H9 (cell line): ENCODE measurements at regions not wholly inside any gene's neighbourhood (a gene's known extent, or its start where the extent isn't known, plus 50 kb on each side); places are given as distances from the start of the nearest gene placed in this dataset.

Experiments
- DNase-seq: peaks from one replicate; pipeline ENCODE4 v3.0.0-alpha.2; 2017
- H2AFZ ChIP-seq: one replicate; pipeline ENCODE4 v1.6.1; 2013; ENCODE audit warnings: mild to moderate bottlenecking, low read length, control low read depth, moderate library complexity
- H2AK5ac ChIP-seq: 2 replicates; pipeline ENCODE4 v1.6.1; 2013; ENCODE audit warnings: low read length, control low read depth, mixed read lengths; ENCODE audit not compliant: insufficient read length
- H2BK120ac ChIP-seq: one replicate; pipeline ENCODE4 v1.6.1; 2013; ENCODE audit warnings: low read depth, mild to moderate bottlenecking, low read length, control low read depth, inconsistent platforms; ENCODE audit not compliant: poor library complexity, severe bottlenecking
- H2BK12ac ChIP-seq: 2 replicates; pipeline ENCODE4 v1.6.1; 2013; ENCODE audit warnings: low read length, control low read depth, mixed read lengths, low read depth; ENCODE audit not compliant: insufficient read length
- H2BK15ac ChIP-seq: 2 replicates; pipeline ENCODE4 v1.6.1; 2013; ENCODE audit warnings: low read depth, low read length, control low read depth
- H2BK20ac ChIP-seq: one replicate; pipeline ENCODE4 v1.6.1; 2013; ENCODE audit warnings: low read depth, mild to moderate bottlenecking, low read length, control low read depth, inconsistent platforms; ENCODE audit not compliant: poor library complexity, severe bottlenecking
- H2BK5ac ChIP-seq: 2 replicates; pipeline ENCODE4 v1.6.1; 2013; ENCODE audit warnings: low read length, control low read depth, mixed read lengths; ENCODE audit not compliant: insufficient read length
- H3K14ac ChIP-seq: 2 replicates; pipeline ENCODE4 v1.6.1; 2013; ENCODE audit warnings: low read length, control low read depth; ENCODE audit not compliant: insufficient read depth
- H3K18ac ChIP-seq: 2 replicates; pipeline ENCODE4 v1.6.1; 2013; ENCODE audit warnings: low read depth, mild to moderate bottlenecking, mixed read lengths, low read length, control low read depth; ENCODE audit not compliant: insufficient read length
- H3K23ac ChIP-seq: 2 replicates; pipeline ENCODE4 v1.6.1; 2013; ENCODE audit warnings: low read length, control low read depth, mixed read lengths, low read depth; ENCODE audit not compliant: insufficient read length
- H3K23me2 ChIP-seq: 2 replicates; pipeline ENCODE4 v1.6.1; 2013; ENCODE audit warnings: low read depth, mild to moderate bottlenecking, mixed read lengths, low read length, control low read depth; ENCODE audit not compliant: insufficient read length, poor library complexity, severe bottlenecking
- H3K27ac ChIP-seq: 2 replicates; pipeline ENCODE4 v1.5.1; 2013; ENCODE audit warnings: low read length, control low read depth, mixed read lengths, low read depth; ENCODE audit not compliant: insufficient read length
- H3K27me3 ChIP-seq: 2 replicates; pipeline ENCODE4 v1.6.1; 2013; ENCODE audit warnings: low read length, control low read depth, inconsistent platforms; ENCODE audit not compliant: insufficient read depth
- H3K4ac ChIP-seq: 2 replicates; pipeline ENCODE4 v1.6.1; 2013; ENCODE audit warnings: low read depth, mild to moderate bottlenecking, control low read depth, inconsistent platforms, low read length, moderate library complexity
- H3K4me1 ChIP-seq: 2 replicates; pipeline ENCODE4 v1.6.1; 2013; ENCODE audit warnings: low read length, control low read depth, inconsistent platforms; ENCODE audit not compliant: insufficient read depth
- H3K4me2 ChIP-seq: 2 replicates; pipeline ENCODE4 v1.6.1; 2013; ENCODE audit warnings: low read length, control low read depth, mixed read lengths; ENCODE audit not compliant: insufficient read length, insufficient read depth
- H3K56ac ChIP-seq: 2 replicates; pipeline ENCODE4 v1.6.1; 2013; ENCODE audit warnings: low read depth, mild to moderate bottlenecking, mixed read lengths, low read length, control low read depth; ENCODE audit not compliant: insufficient read length
- H3K79me1 ChIP-seq: 2 replicates; pipeline ENCODE4 v1.6.1; 2013; ENCODE audit warnings: low read depth, mild to moderate bottlenecking, moderate library complexity, low read length, control low read depth, inconsistent platforms; ENCODE audit not compliant: insufficient read depth, poor library complexity, severe bottlenecking
- H3K79me2 ChIP-seq: 2 replicates; pipeline ENCODE4 v1.6.1; 2013; ENCODE audit warnings: low read length, control low read depth, inconsistent platforms; ENCODE audit not compliant: insufficient read depth
- H3K9ac ChIP-seq: 2 replicates; pipeline ENCODE4 v1.6.1; 2013; ENCODE audit warnings: low read length, control low read depth, mixed read lengths; ENCODE audit not compliant: insufficient read length; ENCODE audit errors: extremely low read depth
- H3K9me3 ChIP-seq: one replicate; pipeline ENCODE4 v1.6.1; 2013; ENCODE audit warnings: low read depth, low read length, inconsistent platforms; ENCODE audit not compliant: control insufficient read depth
- H3T11ph ChIP-seq: one replicate; pipeline ENCODE4 v1.6.1; 2013; ENCODE audit warnings: mild to moderate bottlenecking, low read length, control low read depth, inconsistent platforms
- H4K20me1 ChIP-seq: one replicate; pipeline ENCODE4 v1.6.1; 2013; ENCODE audit not compliant: control insufficient read depth, insufficient read length, insufficient read depth
- H4K5ac ChIP-seq: 2 replicates; pipeline ENCODE4 v1.6.1; 2013; ENCODE audit warnings: low read depth, mild to moderate bottlenecking, mixed read lengths, low read length, control low read depth; ENCODE audit not compliant: insufficient read length
- H4K8ac ChIP-seq: replicated peaks from 2 replicates; pipeline ENCODE4 v1.6.1; 2013; ENCODE audit warnings: low read length, control low read depth, mixed read lengths, low read depth; ENCODE audit not compliant: insufficient read length
- H4K91ac ChIP-seq: 2 replicates; pipeline ENCODE4 v1.6.1; 2013; ENCODE audit warnings: low read depth, mild to moderate bottlenecking, moderate library complexity, mixed read lengths, low read length, control low read depth; ENCODE audit not compliant: insufficient read length
- H3K27ac Mint-ChIP-seq, 3 experiments: 2 replicates in 2 of 3; 3 replicates in 1 of 3; pipeline ENCODE4 v1.8.0; 2020 to 2021; ENCODE audit warnings: mixed read lengths in 3 of 3, mild to moderate bottlenecking in 1 of 3, moderate library complexity in 1 of 3
- H3K27me3 Mint-ChIP-seq: 2 replicates; pipeline ENCODE4 v1.8.0; 2021; ENCODE audit warnings: low read depth, mild to moderate bottlenecking, moderate library complexity, mixed read lengths
- H3K36me3 Mint-ChIP-seq, 3 experiments: 2 replicates in 2 of 3; 3 replicates in 1 of 3; pipeline ENCODE4 v1.8.0; 2020 to 2021; ENCODE audit warnings: low read depth in 3 of 3, mixed read lengths in 3 of 3; ENCODE audit not compliant: insufficient read depth in 1 of 3
- H3K4me1 Mint-ChIP-seq, 2 experiments: 2 replicates each; pipeline ENCODE4 v1.8.0; 2020; ENCODE audit warnings: mixed read lengths in 2 of 2
- H3K4me3 Mint-ChIP-seq, 2 experiments: 2 replicates in 1 of 2; 3 replicates in 1 of 2; pipeline ENCODE4 v1.8.0; 2020 to 2021; ENCODE audit warnings: mild to moderate bottlenecking in 2 of 2, mixed read lengths in 2 of 2, moderate library complexity in 1 of 2
- H3K9me3 Mint-ChIP-seq, 2 experiments: 2 replicates in 1 of 2; 3 replicates in 1 of 2; pipeline ENCODE4 v1.8.0; 2020; ENCODE audit warnings: mild to moderate bottlenecking in 2 of 2, mixed read lengths in 2 of 2, moderate library complexity in 1 of 2
- WGBS: extraction: QIAGEN DNeasy Blood & Tissue Kit; methylation state at CpG from one replicate; pipeline ENCODE4 v1.1.7; 2013; ENCODE audit warnings: missing lambda C conversion rate, low lambda C conversion rate, mixed read lengths; ENCODE audit not compliant: insufficient read length; ENCODE audit errors: extremely low coverage; 5-methylcytosine and 5-hydroxymethylcytosine counted together
- TF ChIP-seq, protein P1 (sequence below): fragments of 200-600 bp; sonication (generic); conservative IDR thresholded peaks from 3 replicates; pipeline ENCODE4 v1.8.0; 2021; ENCODE audit warnings: antibody characterized with exemption, mild to moderate bottlenecking

DNA sequence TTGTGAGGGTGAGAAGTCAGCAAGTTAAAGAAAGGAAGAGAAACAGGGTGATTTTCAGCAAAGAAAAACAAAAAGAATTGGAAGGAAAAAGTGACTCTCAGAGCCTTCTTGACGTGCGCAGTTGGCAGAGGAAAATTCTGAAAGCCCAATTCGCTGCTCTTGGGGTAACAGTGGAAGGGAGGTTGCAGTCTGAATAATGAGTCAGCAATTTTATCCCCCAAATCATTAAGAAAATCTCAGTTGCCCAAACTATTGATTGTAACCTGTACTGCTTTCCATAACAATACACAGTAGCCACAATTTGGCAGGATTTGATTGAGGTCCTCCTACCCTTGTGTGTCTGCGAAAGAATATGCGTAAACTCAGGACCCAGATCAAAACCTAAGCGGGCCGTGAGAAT, 309.1 kb downstream of the EMP1 start:
- WGBS = no CpG with 5 or more reads among the region's 7 CpGs
- H2BK120ac ChIP-seq = no peak overlapping the region
- H2BK5ac ChIP-seq = no peak overlapping the region
- H2AFZ ChIP-seq = no peak overlapping the region
- no peaks in the 10 kb centered on the region for H3K9me3 ChIP-seq
- peak overlapping the region; percentile 27 for H4K8ac ChIP-seq
- no peaks in the 10 kb centered on the region for H3K79me1 ChIP-seq
- no peak overlapping the region for H3K9ac ChIP-seq
- H3K4me1 ChIP-seq = 0 out of 2 replicates have a peak, but pooled peaks cover 3% of the 10 kb centered on the region
- no peak overlapping the region for H2BK12ac ChIP-seq
- Mint-ChIP-seq H3K36me3 (no peaks in the 10 kb centered on the region), H3K9me3 (no peaks in the 10 kb centered on the region), H3K4me3 (no peak overlapping the region), H3K27me3 (no peaks in the 10 kb centered on the region), H3K4me1 (no peaks in the 10 kb centered on the region), H3K27ac (no peak overlapping the region)
- no peak overlapping the region for H3K23ac ChIP-seq
- H3K27me3 ChIP-seq = no peaks in the 10 kb centered on the region
- H2BK20ac ChIP-seq = no peak overlapping the region
- no peak overlapping the region for H3K18ac ChIP-seq
- no peaks in the 10 kb centered on the region for H4K20me1 ChIP-seq
- H4K91ac ChIP-seq = no peak overlapping the region
- no peak overlapping the region for H3K4ac ChIP-seq
- TF ChIP-seq, protein P1, sequence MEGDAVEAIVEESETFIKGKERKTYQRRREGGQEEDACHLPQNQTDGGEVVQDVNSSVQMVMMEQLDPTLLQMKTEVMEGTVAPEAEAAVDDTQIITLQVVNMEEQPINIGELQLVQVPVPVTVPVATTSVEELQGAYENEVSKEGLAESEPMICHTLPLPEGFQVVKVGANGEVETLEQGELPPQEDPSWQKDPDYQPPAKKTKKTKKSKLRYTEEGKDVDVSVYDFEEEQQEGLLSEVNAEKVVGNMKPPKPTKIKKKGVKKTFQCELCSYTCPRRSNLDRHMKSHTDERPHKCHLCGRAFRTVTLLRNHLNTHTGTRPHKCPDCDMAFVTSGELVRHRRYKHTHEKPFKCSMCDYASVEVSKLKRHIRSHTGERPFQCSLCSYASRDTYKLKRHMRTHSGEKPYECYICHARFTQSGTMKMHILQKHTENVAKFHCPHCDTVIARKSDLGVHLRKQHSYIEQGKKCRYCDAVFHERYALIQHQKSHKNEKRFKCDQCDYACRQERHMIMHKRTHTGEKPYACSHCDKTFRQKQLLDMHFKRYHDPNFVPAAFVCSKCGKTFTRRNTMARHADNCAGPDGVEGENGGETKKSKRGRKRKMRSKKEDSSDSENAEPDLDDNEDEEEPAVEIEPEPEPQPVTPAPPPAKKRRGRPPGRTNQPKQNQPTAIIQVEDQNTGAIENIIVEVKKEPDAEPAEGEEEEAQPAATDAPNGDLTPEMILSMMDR = no peak
- no peak overlapping the region for H2BK15ac ChIP-seq
- no peak for DNase-seq
- no peak overlapping the region for H3K27ac ChIP-seq
- H3K14ac ChIP-seq = no peak overlapping the region
- no peak overlapping the region for H3K4me2 ChIP-seq
- no peak overlapping the region for H3K56ac ChIP-seq
- no peaks in the 10 kb centered on the region for H3K23me2 ChIP-seq
- no peak overlapping the region for H2AK5ac ChIP-seq
- no peaks in the 10 kb centered on the region for H3K79me2 ChIP-seq
- H4K5ac ChIP-seq = no peak overlapping the region
- no peak overlapping the region for H3T11ph ChIP-seq
